T-helper 17 cell (primary cell): ENCODE measurements at regions not wholly inside any gene's neighbourhood (a gene's known extent, or its start where the extent isn't known, plus 50 kb on each side); places are given as distances from the start of the nearest gene placed in this dataset.

Experiments used
- ATAC-seq: fragments of 150-1000 bp; cut with Tn5 transposase; 2 replicates; pipeline ENCODE4 v1.10.0; 2021; ENCODE audit warnings: mild to moderate bottlenecking, moderate library complexity
- DNase-seq, 3 donors: peaks; one replicate each; pipeline versions ENCODE4 v3.0.0 to v3.0.0-alpha.2; 2020 to 2021
- H3K9me3 ChIP-seq: one replicate; pipeline ENCODE4 v1.7.0; 2013; ENCODE audit warnings: low read length, mild to moderate bottlenecking; ENCODE audit not compliant: control insufficient read depth, poor library complexity, severe bottlenecking
- H3K27ac Mint-ChIP-seq: one replicate; pipeline ENCODE4 v1.8.0; 2022; ENCODE audit warnings: mild to moderate bottlenecking, moderate library complexity, mixed read lengths
- H3K27me3 Mint-ChIP-seq: one replicate; pipeline ENCODE4 v1.8.0; 2022; ENCODE audit warnings: mixed read lengths
- H3K36me3 Mint-ChIP-seq: one replicate; pipeline ENCODE4 v1.8.0; 2022; ENCODE audit warnings: low read depth, mixed read lengths
- H3K4me1 Mint-ChIP-seq: one replicate; pipeline ENCODE4 v1.8.0; 2022; ENCODE audit warnings: mild to moderate bottlenecking, mixed read lengths
- H3K4me3 Mint-ChIP-seq: one replicate; pipeline ENCODE4 v1.8.0; 2022; ENCODE audit warnings: mild to moderate bottlenecking, moderate library complexity, mixed read lengths

DNA sequence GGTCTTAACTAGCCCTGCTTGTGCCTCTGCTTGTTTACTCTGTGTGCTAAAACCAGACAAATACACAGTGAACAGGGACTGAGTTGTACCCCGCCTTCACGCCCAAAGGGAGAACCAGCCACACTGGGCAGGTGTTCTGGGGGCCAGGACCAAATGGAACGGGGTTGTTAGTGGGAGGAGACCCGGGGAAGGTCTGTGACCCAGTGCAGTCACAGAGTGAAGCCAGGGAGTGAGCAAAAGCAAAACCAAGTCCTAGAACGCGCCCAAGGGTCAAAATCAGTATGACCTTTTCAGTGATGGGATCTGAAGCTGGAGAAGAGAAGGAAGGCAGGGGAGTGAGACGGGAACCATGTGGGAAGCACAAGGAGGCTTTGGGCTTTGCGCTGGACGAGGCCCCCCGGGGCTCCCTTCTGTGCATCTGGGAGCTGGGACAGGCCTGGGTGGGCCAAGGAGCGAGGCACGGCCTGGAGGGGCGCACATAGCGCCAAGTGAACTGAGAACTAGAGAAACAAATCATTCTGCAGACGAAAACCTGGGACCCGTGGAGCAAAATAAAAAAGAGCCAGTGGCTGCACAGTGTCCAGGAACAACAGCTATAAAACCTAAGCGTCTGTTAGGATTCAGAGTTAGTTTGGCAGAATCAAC is 78.3 kb upstream of the ALDH1A3 start:
- H3K27ac Mint-ChIP-seq, result no peak overlapping the region
- no peaks in the 10 kb centered on the region for H3K36me3 Mint-ChIP-seq
- H3K9me3 ChIP-seq, result no peaks in the 10 kb centered on the region
- no peak overlapping the region for H3K4me3 Mint-ChIP-seq
- H3K27me3 Mint-ChIP-seq, result peaks cover 13% of the 10 kb centered on the region
- no peak for DNase-seq
- no peak for ATAC-seq
- no peaks in the 10 kb centered on the region for H3K4me1 Mint-ChIP-seq

DNA sequence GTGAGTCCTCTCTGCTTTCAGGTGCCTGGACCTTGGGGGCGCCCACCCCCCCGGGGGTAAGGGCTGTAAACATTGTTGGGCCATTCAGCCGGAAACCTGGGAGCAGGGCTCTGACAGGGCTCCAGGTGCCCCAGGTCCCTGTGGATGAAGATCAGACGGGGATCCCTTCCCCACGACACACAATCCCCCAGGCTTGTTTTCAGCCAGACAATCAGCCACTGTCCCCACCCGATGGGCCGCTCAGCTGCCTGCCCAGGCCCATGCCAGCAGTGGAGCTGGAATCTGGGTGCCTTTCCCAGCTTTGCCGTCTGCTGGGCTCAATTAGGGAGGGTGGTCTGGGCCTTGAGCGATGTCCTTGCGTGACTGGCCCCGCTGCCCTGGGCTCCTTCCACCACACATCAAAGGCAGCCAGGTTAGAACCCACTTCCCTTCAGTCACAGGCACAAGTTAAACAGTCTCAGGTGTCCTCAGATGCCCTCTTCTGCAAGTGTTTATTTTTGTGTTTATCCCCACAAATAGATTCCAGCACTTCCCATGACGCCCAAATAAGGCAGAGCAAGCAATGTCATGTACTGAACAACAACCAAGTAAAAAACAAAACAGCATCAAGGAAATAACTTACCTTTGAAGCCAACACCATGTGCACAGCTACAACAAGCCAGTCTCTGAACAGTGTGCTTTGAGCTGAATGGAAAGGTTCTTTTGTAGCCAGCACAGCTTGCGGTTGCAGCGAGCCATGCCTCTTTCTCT is 77.0 kb upstream of the ALDH1A3 start:
- no peak for DNase-seq
- H3K4me1 Mint-ChIP-seq, result no peaks in the 10 kb centered on the region

DNA sequence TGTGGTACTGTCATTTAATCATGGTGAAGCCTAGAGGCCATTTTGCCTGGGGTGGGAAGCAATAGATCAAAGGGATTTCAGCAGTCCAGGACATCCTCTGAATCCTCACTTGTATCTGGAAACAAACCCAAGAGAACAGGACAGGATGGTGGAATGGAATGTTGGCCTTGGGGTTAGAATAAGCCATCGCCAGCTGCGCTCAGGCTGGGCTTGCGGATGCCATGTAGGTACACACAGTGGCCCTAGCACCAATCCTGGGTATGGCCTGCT is 76.5 kb upstream of the ALDH1A3 start:
- no peaks in the 10 kb centered on the region for H3K9me3 ChIP-seq

More for the DNA sequence above, 77.0 kb upstream of the ALDH1A3 start:
- Mint-ChIP-seq H3K27ac (no peak overlapping the region), H3K36me3 (no peaks in the 10 kb centered on the region), H3K4me3 (no peak overlapping the region), H3K27me3 (peaks cover 13% of the 10 kb centered on the region)
- H3K9me3 ChIP-seq, result no peaks in the 10 kb centered on the region
- ATAC-seq, result no peak

DNA sequence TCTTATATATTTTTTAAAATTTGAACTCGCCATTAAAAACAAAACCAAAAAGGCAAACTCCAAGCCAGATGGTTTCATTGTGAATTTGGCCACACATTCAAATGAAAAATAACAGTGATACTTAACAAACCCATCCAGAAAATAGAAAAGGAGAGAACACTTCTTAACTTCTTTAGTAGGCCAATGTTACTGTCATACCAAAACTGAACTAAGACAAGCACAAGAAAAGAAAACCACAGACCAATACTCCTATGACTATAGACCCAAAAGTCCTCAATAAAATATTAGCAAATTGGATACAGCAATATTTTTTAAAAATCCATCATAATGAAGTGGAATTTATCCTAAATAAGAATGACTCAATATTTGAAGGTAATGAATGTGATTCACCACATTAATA is 73.5 kb upstream of the ALDH1A3 start:
- H3K36me3 Mint-ChIP-seq, result no peaks in the 10 kb centered on the region
- peaks cover 1% of the 10 kb centered on the region for H3K27me3 Mint-ChIP-seq
- no peaks in the 10 kb centered on the region for H3K4me1 Mint-ChIP-seq
- no peak for DNase-seq
- ATAC-seq, result no peak
- no peak overlapping the region for H3K27ac Mint-ChIP-seq
- no peaks in the 10 kb centered on the region for H3K9me3 ChIP-seq
- no peak overlapping the region for H3K4me3 Mint-ChIP-seq

More for the DNA sequence above, 76.5 kb upstream of the ALDH1A3 start:
- H3K4me3 Mint-ChIP-seq, result no peak overlapping the region
- no peak for ATAC-seq
- H3K27me3 Mint-ChIP-seq, result peaks cover 13% of the 10 kb centered on the region
- no peaks in the 10 kb centered on the region for H3K36me3 Mint-ChIP-seq
- H3K4me1 Mint-ChIP-seq, result no peaks in the 10 kb centered on the region
- DNase-seq, result no peak
- no peak overlapping the region for H3K27ac Mint-ChIP-seq

DNA sequence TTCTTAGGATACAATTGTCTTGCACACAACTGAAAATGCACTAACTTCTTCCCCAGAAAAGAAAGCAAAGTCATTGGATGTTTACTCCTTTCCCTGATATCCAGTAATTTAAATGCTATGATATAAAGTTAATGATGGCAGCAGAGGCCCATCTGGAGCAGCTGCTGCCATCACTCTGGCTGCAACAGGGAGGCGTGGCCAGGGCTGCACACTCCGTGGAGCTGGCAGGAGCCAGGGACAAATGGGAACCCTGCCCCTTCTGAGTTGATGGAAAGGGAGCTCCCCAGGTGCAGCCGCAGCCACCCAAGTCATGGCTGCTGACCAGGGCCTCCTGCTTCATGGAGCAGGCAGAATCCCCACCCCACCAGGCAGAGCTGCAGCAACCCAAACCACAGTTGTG is 72.6 kb upstream of the ALDH1A3 start:
- no peak for DNase-seq
- Mint-ChIP-seq H3K36me3 (no peaks in the 10 kb centered on the region), H3K27ac (no peak overlapping the region), H3K4me1 (no peaks in the 10 kb centered on the region), H3K4me3 (no peak overlapping the region), H3K27me3 (no peaks in the 10 kb centered on the region)
- no peak for ATAC-seq
- no peaks in the 10 kb centered on the region for H3K9me3 ChIP-seq

DNA sequence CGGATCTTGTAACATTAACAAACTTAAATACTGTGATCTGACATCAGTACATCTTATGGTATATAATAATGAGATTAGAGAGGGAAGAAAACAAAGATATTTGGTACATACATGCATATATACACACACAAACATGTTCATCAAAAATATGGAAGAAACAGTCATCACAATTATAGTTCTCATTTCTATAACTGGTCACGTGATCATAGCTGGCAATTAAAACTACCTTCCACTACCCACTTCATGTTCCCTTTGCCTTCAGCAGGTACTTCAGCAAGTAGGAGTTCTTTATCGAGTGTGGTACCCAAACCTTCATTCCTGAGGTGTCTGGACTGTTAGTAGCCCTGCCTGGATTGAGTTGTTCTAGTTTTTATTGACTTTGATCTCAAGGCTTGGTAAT is 70.9 kb upstream of the ALDH1A3 start:
- Mint-ChIP-seq H3K27ac (no peak overlapping the region), H3K27me3 (no peaks in the 10 kb centered on the region), H3K4me1 (no peaks in the 10 kb centered on the region), H3K4me3 (no peak overlapping the region), H3K36me3 (no peaks in the 10 kb centered on the region)
- DNase-seq (no peak), ATAC-seq (no peak)
- H3K9me3 ChIP-seq, result no peaks in the 10 kb centered on the region

DNA sequence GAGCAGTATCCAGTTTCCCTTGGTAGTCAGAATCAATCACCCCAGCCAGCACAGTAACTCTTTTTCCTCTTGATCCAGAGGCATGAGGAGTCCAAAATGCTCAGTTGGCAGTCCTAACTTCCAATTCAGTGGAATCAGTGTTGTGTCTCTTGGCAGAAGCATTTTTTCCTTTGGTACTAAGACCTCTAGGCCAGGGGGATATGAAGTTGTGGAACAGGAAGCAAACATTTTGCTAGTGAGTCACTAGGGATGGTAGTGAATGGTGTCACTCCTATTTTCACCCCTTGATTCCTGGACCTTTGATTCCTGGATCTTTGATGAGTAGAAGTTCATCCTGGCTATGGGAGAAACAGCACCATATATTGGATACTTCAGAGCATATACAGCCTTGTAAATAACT is 70.5 kb upstream of the ALDH1A3 start:
- DNase-seq (no peak), ATAC-seq (no peak)
- H3K27ac Mint-ChIP-seq, result no peak overlapping the region

DNA sequence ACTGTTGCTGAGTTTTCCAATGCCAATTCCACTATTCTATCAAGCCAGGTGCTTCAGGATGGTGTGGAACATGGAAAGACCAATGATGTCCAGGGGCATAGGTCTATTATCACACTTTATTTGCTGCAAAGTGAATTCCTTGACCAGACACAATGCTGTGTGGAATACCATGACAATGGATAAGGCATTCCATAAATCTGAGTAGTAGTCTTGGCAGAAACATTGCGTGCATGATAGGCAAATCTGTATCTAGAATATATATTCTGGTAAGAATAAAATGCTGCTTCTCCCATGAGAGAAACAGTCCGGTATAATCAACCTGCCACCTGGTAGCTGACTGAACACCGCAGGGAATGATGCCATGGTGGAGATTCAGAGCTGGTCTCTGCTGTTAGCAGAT is 70.0 kb upstream of the ALDH1A3 start:
- DNase-seq (no peak), ATAC-seq (no peak)
- Mint-ChIP-seq H3K27me3 (no peaks in the 10 kb centered on the region), H3K27ac (no peak overlapping the region), H3K36me3 (no peaks in the 10 kb centered on the region), H3K4me3 (no peak overlapping the region), H3K4me1 (no peaks in the 10 kb centered on the region)
- H3K9me3 ChIP-seq, result no peaks in the 10 kb centered on the region

More for the DNA sequence above, 70.5 kb upstream of the ALDH1A3 start:
- H3K27me3 Mint-ChIP-seq, result no peaks in the 10 kb centered on the region
- H3K4me1 Mint-ChIP-seq, result no peaks in the 10 kb centered on the region
- no peaks in the 10 kb centered on the region for H3K9me3 ChIP-seq
- H3K36me3 Mint-ChIP-seq, result no peaks in the 10 kb centered on the region
- H3K4me3 Mint-ChIP-seq, result no peak overlapping the region

DNA sequence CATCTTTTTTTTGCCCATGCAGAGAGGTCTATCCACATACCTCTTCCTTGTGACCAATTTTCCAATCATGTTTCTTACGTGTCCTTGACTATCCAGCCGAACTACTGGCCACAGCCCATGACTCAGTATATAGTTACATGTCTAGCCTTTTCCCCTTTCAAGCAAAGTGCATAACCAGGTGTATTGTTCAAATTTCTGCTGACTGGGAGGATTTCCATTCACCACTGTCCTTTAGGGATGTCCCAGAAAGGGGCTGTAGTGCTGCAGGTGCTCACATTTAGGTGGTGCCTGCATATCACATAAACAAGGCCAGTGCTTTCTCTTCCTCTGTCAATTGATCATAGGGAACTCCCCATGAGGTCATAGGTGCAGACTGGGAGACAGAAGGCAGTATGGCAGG is 69.4 kb upstream of the ALDH1A3 start:
- DNase-seq, result no peak
- Mint-ChIP-seq H3K27me3 (no peaks in the 10 kb centered on the region), H3K4me1 (no peaks in the 10 kb centered on the region), H3K4me3 (no peak overlapping the region), H3K36me3 (no peaks in the 10 kb centered on the region), H3K27ac (no peak overlapping the region)
- no peaks in the 10 kb centered on the region for H3K9me3 ChIP-seq
- ATAC-seq, result no peak

DNA sequence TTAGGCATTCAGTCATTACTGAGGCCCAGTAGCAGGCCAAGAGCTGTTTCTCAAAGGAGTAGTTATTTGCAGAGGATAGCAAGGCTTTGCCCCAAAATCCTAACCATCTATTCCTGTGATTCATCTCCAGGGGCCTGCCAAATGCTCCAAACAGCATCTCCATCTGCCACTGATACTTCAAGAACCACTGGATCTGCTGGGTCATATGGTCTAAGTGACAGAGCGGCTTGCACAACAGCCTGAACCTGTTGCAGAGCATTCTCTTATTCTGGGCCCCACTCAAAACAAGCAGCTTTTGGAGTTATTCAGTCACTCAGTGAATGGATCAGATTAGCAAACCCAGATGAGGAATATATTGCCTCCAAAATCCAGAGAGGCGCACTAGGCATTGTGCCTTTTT is 68.8 kb upstream of the ALDH1A3 start:
- no peak overlapping the region for H3K27ac Mint-ChIP-seq
- H3K9me3 ChIP-seq, result no peaks in the 10 kb centered on the region
- H3K4me3 Mint-ChIP-seq, result no peak overlapping the region
- no peak for ATAC-seq
- no peaks in the 10 kb centered on the region for H3K36me3 Mint-ChIP-seq
- no peaks in the 10 kb centered on the region for H3K27me3 Mint-ChIP-seq
- no peak for DNase-seq
- H3K4me1 Mint-ChIP-seq, result no peaks in the 10 kb centered on the region

DNA sequence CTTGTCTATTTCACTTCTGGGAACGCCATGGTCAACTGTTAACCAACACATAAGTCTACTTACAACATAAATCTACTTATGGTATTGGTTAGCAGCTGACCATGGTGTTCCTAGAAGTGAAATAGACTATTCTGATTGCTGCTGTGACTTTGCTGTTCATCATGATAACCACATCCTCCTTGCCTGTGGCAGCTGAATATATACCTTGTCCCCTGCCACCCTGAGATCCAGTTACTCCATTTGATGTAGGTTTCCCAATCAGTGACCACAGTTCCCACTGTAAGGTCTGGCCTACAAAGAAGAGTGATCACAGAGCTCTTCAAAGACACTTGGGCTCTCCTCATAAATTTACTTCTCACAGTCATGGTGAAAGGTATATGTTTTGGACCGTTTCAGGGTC is 66.8 kb upstream of the ALDH1A3 start:
- ATAC-seq, result no peak
- H3K9me3 ChIP-seq, result no peaks in the 10 kb centered on the region
- Mint-ChIP-seq H3K27ac (no peak overlapping the region), H3K36me3 (no peaks in the 10 kb centered on the region), H3K4me1 (no peaks in the 10 kb centered on the region), H3K27me3 (no peaks in the 10 kb centered on the region), H3K4me3 (no peak overlapping the region)
- DNase-seq, result no peak

DNA sequence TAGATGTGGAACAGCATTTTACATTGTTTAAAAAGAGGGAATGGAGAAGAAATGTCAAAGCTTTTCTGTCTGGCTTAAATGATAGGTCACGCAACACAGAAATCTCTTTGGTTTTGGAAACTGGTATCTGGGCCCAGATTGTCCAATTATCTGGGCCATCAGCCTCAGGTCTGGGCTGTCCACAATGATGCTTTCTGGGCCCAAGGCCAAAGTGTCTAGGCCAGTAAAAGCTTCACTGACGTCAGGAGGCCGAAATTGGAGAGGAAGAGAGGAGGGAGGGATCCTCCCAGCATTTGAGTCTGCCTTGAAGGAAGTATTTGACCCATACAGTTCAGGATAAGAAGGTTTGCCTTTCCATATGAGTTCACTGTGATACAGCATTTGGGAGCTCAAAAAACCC is 60.7 kb upstream of the ALDH1A3 start:
- H3K4me1 Mint-ChIP-seq, result no peaks in the 10 kb centered on the region
- no peaks in the 10 kb centered on the region for H3K36me3 Mint-ChIP-seq
- H3K27ac Mint-ChIP-seq, result no peak overlapping the region
- H3K4me3 Mint-ChIP-seq, result no peak overlapping the region
- ATAC-seq (no peak), DNase-seq (no peak)
- H3K9me3 ChIP-seq, result peaks cover 2% of the 10 kb centered on the region
- peaks cover 15% of the 10 kb centered on the region for H3K27me3 Mint-ChIP-seq

DNA sequence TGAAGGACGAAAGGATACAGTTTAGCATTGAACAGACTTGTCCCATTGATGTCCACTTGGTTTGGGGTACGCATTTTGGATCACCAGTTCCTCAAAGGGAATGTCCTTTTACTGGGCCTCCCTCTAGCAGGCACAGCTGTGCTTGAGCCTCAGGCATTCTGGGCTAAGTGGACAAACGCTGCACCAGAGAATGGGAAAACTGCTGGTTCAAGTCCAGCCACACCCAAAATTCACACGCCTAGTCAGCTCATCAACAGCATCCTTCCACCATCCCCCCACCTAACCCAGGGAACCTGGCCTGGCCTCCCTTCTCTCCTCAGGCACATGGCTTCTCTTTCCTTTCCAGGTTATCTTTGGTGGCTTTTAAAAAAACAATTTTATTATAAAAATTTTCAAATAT is 59.1 kb upstream of the ALDH1A3 start:
- no peaks in the 10 kb centered on the region for H3K4me1 Mint-ChIP-seq
- H3K27ac Mint-ChIP-seq, result no peak overlapping the region
- H3K4me3 Mint-ChIP-seq, result no peak overlapping the region
- H3K36me3 Mint-ChIP-seq, result no peaks in the 10 kb centered on the region
- DNase-seq (no peak), ATAC-seq (no peak)
- peaks cover 2% of the 10 kb centered on the region for H3K9me3 ChIP-seq
- H3K27me3 Mint-ChIP-seq, result peaks cover 30% of the 10 kb centered on the region

DNA sequence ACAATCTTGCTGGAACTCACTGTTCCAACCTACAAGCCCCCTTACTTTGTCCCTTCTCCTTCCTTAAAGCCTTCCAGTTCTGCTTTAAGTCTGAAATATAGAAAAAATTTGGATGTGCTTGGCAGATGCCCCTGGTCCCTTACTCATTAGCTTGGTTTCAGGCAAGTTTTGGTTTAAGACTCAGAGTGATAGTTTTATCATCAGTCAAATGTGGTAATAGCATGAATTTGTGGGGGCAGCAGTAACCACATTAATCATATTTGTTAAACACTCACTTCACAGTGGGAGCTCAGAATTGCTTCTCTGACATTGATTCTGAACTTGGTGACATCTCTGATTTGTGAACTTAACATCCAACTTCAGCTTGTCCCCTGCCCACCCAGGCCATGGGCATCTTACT is 58.3 kb upstream of the ALDH1A3 start:
- peaks cover 2% of the 10 kb centered on the region for H3K9me3 ChIP-seq
- no peaks in the 10 kb centered on the region for H3K36me3 Mint-ChIP-seq
- ATAC-seq (no peak), DNase-seq (no peak)
- no peak overlapping the region for H3K27ac Mint-ChIP-seq
- H3K27me3 Mint-ChIP-seq, result peaks cover 38% of the 10 kb centered on the region
- H3K4me1 Mint-ChIP-seq, result no peaks in the 10 kb centered on the region
- no peak overlapping the region for H3K4me3 Mint-ChIP-seq
